LNCaP clone FGC (cell line): ENCODE measurements at regions not wholly inside any gene's neighbourhood (a gene's known extent, or its start where the extent isn't known, plus 50 kb on each side); places are given as distances from the start of the nearest gene placed in this dataset.
A peak's percentile ranks its signal among the peaks of the same experiment; 100 is the strongest.

ENCODE experiments used
- DNase-seq: peaks from one replicate; pipeline ENCODE4 v3.0.0-alpha.2; 2011; ENCODE audit warnings: low read depth
- H3K4me3 ChIP-seq: 2 replicates; pipeline ENCODE4 v1.5.1; 2011; ENCODE audit warnings: mild to moderate bottlenecking, low read depth, low read length, control low read depth
- TF ChIP-seq, protein P1 (sequence below): IDR thresholded peaks from 2 replicates; pipeline ENCODE4 v1.5.1; 2012; ENCODE audit warnings: mild to moderate bottlenecking; ENCODE audit not compliant: control insufficient read depth, insufficient read depth; ENCODE audit errors: extremely low read depth

DNA sequence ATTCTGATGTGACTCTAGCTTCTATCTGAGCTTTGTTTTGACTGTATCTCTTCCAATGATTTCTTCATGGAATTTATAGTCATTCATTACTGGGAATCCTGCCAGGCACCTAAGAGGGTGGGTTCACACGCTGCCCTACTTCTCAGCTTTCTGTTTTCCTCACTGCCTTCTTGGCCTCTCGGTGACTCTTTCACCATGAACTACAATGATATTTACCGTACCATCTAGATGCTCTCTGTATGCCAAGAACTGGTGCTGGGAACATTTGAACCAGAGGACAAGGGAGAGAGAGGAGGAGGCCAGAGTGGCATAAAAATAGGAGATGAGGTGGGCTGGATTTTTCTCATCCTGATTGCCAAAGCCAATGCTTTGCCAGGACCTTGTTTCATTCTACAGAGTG is 280.0 kb upstream of the P2RY1 start:
- TF ChIP-seq, protein P1, sequence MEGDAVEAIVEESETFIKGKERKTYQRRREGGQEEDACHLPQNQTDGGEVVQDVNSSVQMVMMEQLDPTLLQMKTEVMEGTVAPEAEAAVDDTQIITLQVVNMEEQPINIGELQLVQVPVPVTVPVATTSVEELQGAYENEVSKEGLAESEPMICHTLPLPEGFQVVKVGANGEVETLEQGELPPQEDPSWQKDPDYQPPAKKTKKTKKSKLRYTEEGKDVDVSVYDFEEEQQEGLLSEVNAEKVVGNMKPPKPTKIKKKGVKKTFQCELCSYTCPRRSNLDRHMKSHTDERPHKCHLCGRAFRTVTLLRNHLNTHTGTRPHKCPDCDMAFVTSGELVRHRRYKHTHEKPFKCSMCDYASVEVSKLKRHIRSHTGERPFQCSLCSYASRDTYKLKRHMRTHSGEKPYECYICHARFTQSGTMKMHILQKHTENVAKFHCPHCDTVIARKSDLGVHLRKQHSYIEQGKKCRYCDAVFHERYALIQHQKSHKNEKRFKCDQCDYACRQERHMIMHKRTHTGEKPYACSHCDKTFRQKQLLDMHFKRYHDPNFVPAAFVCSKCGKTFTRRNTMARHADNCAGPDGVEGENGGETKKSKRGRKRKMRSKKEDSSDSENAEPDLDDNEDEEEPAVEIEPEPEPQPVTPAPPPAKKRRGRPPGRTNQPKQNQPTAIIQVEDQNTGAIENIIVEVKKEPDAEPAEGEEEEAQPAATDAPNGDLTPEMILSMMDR, result no peak
- H3K4me3 ChIP-seq, result no peak overlapping the region
- no peak for DNase-seq

DNA sequence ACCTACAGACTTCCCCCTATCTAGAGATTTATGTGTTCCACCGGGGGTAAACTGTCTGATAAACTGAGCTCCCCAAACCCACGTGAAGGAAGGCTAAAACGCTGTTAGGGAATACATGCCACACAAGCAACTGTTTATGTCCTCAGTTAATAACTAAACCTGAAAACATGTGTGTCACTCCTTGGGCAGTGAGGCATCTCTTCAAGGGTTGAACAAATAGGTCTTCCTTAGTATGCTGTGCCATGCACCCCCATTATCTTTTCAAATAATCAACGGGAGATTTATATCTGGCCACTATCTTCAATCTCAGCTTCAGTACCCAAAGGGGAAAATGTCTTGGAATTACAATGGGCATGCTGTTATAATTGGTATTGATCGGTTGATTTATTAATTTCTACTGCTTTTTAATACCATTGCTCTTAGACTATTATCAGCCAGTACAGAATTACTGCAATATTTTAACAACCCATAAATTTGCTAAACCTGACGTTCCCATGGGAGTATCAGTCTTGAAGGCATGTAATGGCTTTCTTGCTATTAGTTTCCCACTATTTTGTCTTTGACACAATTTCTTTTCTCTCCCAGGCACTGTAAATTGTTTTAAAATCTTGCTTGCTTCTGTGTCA is 279.2 kb upstream of the P2RY1 start:
- no peak overlapping the region for H3K4me3 ChIP-seq
- TF ChIP-seq, protein P1, result no peak
- no peak for DNase-seq

DNA sequence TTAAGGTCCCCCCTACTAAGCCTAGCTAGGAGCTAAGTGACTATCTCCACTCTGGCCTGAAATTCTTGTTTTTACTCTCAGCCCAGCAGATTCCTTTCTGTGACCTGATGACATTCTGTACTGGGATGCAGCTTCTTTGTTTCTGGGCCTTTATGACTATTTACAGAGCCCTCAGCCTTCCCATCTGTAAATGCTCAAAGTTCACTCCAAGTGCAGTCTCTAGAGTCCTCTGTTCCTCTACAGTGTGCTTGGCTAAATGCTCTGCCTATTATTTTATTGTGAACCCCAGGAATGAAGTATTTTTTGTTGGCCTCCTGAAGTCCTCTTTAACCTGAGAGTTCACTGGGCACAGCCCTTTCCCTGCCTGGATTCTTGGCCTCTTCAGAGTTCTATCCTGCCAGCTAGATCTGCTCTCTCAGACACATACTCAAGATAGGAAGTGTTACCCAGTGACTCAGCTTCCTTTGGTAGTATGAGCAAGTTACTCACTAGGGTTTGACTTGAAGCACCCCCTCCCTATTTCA is 278.1 kb upstream of the P2RY1 start:
- TF ChIP-seq, protein P1, result no peak
- no peak overlapping the region for H3K4me3 ChIP-seq
- DNase-seq, result no peak

DNA sequence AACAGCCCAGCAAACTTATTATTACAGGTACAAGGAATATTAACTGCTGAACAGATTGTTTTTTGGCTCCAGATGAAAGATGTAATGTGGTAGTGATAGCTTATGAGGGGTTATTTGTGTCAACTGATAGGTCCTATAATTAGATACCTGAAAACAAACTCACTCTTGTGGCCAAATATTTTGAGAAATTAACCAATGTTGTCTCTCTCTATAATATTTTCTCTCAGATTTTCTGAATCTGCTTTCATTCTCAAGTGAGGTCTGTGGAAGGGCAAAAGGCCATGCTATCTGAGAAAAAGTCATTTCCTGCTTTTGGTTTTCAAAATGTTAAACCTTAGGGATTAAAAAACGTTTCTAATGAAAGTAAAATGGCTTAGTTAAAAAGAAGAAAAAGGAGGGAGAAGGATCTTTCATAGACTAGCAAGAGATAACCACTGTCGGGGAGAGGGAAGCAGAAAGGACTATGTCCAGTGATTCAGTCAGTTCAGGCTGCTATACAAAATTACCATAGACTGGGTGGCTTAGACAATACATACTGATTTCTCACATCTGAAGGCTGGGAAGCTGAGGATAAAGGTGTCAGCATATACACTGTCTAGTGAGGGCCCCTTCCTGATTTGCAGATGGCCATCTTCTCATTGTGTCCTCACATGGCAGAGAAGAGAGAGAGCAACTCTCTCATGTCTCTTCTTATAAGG is 277.5 kb upstream of the P2RY1 start:
- no peak for DNase-seq
- TF ChIP-seq, protein P1, result no peak
- no peak overlapping the region for H3K4me3 ChIP-seq

DNA sequence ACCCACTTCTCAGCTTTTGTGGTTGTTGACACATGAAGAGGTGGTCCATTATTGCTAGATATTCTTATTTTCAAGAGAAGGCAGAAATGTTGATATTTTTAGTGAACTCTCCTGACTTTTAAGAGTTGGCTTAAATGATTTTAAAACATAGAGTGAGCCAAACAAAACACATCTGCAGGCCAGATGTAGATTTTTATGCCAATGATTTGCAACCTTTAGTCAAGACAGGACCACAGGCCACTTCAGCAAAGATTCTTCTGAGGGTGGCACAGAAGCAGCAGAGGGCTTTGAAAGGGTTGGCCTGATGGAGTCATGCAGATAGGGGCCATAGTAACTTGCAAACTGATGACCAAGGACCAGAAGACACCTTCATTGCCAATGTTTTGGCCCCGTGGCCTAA is 276.5 kb upstream of the P2RY1 start:
- no peak for DNase-seq
- TF ChIP-seq, protein P1, result no peak

DNA sequence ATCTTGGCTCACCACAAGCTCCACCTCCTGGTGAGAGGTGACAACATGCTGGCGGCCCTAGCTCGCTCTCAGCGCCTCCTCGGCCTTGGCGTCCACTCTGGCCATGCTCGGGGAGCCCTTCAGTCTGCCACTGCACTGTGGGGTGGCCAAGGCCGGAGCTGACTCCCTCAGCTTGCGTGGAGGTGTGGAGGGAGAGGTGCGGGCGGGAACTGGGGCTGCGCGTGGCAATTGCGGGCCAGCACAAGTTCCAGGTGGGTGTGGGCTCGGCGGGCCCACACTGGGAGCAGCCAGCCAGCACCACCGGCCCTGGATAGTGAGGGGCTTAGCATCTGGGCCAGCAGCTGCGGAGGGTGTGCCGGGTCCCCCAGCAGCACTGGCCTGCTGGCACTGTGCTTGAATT is 275.7 kb upstream of the P2RY1 start:
- no peak overlapping the region for H3K4me3 ChIP-seq
- DNase-seq, result no peak
- TF ChIP-seq, protein P1, result no peak

More for the DNA sequence above, 276.5 kb upstream of the P2RY1 start:
- H3K4me3 ChIP-seq, result no peak overlapping the region

DNA sequence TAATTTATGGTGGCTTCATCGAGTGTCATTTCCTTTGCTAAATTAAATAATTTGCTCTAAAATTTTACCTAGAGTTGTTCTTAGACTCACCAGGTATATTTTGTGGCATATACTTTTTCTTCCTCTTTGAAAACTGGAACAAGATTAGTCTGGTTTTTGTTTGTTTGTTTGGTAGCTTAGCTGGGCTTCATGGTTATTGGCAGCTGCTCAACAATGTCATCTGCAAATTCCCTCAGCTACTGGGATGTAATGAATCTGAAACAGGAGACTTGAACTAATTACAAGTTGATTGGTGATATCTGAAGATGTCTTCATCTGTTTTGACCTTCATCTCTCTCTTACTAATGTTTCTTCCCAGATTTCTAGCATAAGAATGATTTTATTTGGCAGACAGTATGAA is 270.5 kb upstream of the P2RY1 start:
- H3K4me3 ChIP-seq, result no peak overlapping the region
- DNase-seq, result peak; percentile 3
- TF ChIP-seq, protein P1, result no peak
